GM18519 (cell line): ENCODE measurements at regions not wholly inside any gene's neighbourhood (a gene's known extent, or its start where the extent isn't known, plus 50 kb on each side); places are given as distances from the start of the nearest gene placed in this dataset.
A peak's percentile ranks its signal among the peaks of the same experiment; 100 is the strongest.
"Not testable (repeated sequence)": the region's sequence is repeated elsewhere in the genome, so short reads cannot be mapped to it uniquely, and the experiment has no call there.

ENCODE experiments used
- ATAC-seq: cut with Tn5 transposase; IDR thresholded peaks from one replicate; pipeline ENCODE4 v1.9.1; 2021; ENCODE audit warnings: mild to moderate bottlenecking, moderate library complexity; ENCODE audit not compliant: unreplicated experiment, low FRiP score

GRCh38 chr10:84004221-84004620 lies 135.1 kb upstream of the GHITM start:
- no peak for ATAC-seq

DNA sequence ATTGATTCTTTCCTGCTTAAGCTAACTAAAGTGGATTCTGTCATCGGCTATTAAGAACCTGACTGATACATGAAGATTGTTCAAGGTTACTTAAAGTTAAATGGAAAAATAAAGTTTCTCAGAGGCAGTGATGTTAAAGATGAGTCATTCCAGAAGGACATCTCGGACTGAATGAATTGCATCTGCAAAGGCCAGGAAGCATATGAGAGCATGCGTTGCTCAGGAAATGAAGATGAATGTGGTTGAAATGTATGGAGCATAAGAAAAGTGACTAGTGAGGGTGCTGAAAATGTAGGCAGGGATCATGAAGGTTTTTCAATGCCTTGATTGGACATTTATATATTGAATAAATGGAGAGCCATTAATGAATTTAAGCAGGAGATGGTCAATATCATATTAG lies 133.9 kb upstream of the GHITM start:
- no peak for ATAC-seq

DNA sequence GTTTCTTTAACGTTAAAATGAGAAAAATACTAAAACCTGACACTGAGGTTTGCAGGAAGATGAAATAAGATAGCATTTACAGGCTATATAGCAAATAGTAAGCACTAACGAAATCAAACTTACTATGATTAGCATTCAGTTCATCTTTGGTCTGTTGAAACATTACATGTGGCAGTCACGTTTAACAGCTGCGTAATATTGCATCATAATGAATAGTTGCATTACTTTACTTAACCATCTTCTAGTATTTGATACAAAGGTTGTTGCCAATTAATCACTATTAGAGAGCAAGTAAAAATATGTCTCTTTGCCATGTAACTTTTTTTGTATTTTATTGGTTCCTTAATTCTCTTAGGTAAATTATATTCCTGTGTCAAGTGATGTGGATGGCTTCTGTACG lies 131.8 kb upstream of the GHITM start:
- ATAC-seq = no peak

- peak; percentile 45 for ATAC-seq
Measured at GRCh38 chr10:84008878-84009277, 130.4 kb upstream of the GHITM start.

- no peak for ATAC-seq
Measured at GRCh38 chr10:84012431-84012830, 126.9 kb upstream of the GHITM start.

DNA sequence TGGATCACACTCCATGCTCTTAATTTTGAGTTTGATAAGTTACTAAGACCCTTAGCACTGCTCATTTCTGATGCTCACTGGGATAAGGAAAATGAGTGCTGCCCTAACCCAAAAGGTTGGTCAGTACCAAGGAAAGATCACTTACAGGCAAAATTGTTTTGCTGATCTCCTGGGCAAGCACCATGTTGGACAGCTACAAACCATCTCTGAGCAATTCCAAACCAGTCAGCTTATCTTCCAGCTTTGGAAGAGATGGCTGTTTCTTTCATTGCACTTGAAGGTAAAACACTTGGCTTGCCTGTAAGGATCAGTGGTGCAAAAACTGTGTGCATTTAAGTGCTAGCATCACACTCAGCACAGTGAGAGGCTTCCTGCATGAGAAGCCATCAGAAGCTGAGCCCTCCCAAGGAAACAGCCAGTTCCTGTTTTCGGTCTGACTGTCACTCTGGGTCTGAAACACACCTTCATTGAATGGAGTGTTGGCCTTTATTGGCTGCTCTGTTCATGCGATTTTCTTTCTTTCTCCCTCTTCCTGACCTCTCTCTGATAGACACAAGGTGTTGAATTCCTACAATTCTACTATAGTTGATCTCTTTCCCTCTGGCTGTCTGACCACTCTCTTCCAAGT lies 126.4 kb upstream of the GHITM start:
- ATAC-seq = peak; percentile 99

GRCh38 chr10:84015877-84016595 lies 123.3 kb upstream of the GHITM start:
- ATAC-seq = no peak

DNA sequence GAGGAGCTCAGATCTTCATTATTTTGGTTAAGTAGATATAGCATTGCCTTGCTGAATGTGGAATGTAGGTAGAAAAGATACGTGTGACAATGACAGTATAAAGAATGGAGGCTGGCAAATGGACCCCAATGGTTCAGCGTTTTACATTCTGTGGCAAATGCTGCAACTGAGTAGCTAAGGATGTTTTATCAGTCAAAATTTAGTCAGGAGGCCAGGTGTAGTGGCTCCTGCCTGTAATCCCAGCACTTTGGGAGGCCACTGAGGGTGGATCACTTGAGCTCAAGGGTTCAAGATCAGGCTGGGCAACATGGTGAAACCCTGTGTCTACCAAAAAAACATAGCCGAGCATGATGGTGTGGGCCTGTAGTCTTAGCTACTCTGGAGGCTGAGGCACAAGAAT lies 120.5 kb upstream of the GHITM start:
- ATAC-seq = no peak

GRCh38 chr10:84019854-84020458 lies 119.4 kb upstream of the GHITM start:
- not testable (repeated sequence) for ATAC-seq

- ATAC-seq = no peak
Measured at GRCh38 chr10:84026821-84027257, 112.5 kb upstream of the GHITM start.

DNA sequence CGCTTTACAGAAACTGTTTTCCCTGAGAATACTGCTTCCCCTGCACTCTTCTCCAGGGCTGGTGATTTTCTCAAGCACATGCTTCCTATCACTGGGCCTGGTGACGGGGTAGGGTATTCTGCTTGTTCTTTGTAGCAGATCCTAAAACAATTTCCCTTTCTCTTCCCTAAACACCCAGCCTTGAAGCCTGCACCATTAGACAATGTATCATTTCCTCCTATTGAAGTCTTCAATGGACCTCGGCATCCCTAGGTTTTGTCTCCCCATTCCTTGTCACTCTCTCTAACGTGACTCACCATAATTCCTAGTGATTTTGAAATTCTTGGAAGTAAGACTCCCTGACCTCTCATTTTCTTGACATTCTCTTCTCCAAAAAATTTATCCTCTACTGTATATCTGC lies 109.5 kb upstream of the GHITM start:
- ATAC-seq = no peak

DNA sequence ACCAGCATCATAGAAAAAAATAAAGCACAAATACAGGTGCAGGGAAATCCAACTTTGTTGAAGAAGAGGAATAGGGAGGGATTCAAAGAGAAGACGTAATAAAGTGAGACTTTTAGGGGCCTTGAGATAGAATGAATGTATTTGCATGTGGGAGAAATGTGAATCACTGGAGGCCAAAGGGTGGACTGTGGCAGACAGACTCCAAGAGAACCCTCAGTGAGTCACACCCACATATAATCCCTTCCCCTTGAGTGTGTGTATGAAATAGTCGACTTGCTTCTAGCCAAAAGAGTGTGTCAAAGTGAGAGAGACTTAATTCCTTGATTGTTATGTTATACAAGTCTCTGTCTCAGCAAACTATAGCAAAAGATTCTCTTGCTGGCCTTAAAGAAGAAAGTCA lies 101.3 kb upstream of the GHITM start:
- no peak for ATAC-seq

- no peak for ATAC-seq
Measured at GRCh38 chr10:84039957-84040356, 99.4 kb upstream of the GHITM start.

DNA sequence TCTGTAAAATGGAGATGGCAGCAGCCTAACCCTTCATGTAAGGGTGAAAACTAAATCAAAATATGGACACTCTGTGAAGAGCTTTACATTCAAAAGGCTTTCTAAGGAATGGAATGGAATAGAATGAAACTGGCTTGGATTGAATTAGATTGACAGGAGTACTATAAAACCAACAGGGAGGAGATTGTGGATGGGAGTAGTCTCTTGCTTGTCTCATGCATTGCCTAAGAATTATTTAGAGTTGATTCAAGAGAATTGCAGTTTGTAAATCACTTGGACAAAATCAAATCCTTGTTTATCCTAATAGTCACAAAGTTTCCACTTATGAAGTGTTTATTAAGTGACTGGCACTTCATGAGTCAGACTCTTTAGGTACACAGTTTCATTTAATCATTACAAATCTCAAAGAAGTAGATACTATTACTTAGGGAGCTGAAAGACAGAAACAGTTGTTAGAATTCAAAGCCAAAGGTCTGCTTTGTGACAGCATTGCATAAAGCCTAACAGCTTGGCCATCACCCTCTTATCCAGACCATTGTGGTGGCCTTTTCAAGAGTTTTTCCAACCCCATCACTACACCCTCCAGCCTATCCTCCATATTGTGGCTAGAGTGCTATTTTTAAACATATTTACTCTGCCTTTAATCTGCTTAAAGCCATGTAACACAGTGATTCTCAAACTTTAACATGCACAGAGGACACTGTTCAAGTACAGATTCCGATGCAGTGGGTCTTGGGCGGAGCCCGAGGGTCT lies 91.9 kb upstream of the GHITM start:
- ATAC-seq = no peak

DNA sequence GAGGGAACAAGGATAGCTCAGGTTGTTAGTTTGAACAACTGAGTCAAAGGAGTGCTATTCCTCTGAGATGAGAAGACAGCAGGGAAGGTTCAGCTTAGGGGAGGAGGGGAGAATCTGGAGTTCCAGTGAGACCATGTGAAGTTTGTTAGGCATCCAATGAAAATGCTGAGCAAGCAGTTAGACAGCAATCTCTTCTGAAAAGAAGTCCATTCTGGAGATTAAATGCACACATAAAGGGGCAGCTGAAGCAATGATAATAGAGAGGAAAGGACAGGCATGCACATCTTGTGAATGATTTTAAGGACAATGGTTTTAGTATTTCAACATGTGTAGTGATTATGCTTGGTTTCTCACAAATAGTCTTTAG lies 89.7 kb upstream of the GHITM start:
- no peak for ATAC-seq

DNA sequence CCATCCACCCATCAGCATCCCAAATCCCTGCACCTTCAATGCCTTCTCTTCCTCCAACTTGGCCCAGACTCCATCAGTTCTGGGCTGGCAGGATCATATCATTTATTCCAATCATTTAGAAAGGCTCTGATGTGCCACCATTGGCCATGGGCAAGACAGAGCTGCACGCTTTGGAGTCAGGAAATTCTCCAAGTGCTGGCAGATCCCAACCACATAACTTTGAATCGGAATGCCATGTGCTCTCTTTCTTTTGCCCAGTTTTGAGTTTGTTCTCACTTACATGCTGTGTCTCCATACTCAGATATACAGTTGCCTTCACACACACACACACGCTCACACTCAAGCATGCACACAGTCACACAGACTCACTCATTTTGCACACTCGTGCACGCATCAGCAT lies 85.7 kb upstream of the GHITM start:
- no peak for ATAC-seq

GRCh38 chr10:84054743-84055142 lies 84.6 kb upstream of the GHITM start:
- ATAC-seq = no peak

DNA sequence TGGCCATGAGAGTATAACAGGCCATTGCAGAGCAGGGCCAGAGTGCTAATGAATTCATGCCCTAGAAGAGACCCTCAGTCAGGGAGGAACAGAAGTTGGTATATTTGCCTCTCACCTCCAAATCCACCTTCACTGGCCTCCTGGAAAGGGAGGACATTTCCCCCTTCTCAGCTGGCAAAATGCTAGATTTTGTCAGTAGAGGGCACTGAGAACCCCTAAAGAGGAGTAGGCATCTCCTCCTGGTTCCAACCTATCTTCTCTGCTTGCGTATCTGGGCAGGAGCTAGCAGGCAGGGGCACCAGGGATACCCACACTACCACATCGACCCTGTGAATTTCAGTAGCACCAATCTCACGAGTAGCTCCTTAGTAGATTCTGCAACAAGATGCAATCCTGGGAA lies 79.8 kb upstream of the GHITM start:
- no peak for ATAC-seq

DNA sequence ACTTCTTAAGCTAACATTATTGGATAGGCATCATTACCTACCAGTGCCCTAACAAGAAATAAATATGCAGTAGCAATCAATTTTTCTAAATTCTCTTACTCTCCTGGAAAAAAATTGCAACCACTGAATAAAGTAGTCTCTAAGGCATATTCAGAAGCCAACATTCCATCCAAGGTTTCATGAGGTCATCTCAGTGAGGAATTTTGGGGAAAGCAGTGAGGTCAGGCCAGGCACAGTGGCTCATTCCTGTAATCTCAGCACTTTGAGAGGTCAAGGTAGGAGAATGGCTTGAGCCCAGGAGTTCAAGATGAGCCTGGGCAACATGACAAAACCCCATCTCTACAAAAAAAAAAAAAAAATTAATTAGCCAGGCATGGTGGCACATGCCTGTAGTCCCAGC lies 75.9 kb upstream of the GHITM start:
- ATAC-seq = no peak

DNA sequence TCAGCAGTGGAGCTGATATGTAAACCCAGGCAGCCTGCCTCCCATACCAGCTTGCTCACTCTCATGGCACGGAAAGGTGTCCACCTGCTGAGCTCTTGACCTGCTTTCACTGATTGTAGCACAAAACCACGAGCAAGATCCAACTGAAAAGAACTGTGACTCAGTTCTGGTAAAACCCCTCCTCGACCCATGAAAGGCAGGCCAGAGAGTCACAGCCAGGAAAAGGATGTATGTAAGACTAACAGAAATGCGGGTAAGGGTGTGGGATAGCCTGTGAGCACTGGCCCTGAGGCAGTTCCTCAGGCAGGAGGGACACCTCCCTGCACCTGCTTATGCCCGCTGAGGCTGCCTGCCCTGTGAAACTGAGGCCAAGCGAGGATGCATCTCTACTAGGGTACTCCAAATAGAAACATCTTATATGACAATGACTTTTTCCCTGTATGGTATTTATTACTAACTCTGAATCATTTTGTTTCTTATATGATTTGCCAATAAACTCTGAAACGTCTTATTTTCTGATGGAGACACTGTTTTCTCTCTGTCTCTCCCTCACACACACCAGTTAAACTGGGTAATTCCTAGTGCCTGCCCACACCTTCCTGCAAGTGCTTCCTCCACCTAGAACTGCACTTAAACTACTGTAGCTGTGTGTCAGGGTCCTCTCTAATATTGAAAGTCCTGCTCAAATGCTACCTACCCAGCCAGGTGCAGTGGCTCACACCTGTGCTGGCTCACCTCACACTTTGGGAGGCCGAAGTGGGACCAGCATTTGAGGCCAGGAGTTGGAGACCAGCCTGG lies 73.3 kb upstream of the GHITM start:
- ATAC-seq = no peak

- ATAC-seq = no peak
Measured at GRCh38 chr10:84074521-84074920, 64.8 kb upstream of the GHITM start.
